Dedifferentiated amniotic fluid mesenchymal stem cell (primary cell): ENCODE measurements at regions not wholly inside any gene's neighbourhood (a gene's known extent, or its start where the extent isn't known, plus 50 kb on each side); places are given as distances from the start of the nearest gene placed in this dataset.
"Not testable (repeated sequence)": the region's sequence is repeated elsewhere in the genome, so short reads cannot be mapped to it uniquely, and the experiment has no call there.

Experiments
- DNase-seq: peaks from one replicate; pipeline ENCODE4 v3.0.0-alpha.2; 2016; ENCODE audit errors: extremely low spot score

DNA sequence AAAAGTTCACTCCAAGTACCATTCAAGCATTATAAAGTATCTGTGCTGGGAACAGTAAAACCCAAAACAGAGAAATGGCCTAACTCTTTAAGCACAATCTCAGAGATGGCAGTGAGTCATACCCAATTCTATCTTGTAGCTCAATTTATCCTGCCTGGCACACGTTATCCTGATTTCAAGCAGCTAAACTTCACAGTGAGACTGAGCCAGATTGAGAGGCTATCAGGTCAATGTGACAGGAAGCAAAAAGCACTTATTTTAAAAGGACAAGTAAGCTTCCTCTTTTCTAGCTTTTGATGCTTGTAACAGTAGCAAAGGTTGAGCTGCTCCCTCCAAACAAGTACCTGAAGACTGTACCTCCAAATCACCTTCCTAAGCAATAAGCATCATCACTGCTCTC, 324.9 kb downstream of the NAF1 start:
- DNase-seq, result no peak

DNA sequence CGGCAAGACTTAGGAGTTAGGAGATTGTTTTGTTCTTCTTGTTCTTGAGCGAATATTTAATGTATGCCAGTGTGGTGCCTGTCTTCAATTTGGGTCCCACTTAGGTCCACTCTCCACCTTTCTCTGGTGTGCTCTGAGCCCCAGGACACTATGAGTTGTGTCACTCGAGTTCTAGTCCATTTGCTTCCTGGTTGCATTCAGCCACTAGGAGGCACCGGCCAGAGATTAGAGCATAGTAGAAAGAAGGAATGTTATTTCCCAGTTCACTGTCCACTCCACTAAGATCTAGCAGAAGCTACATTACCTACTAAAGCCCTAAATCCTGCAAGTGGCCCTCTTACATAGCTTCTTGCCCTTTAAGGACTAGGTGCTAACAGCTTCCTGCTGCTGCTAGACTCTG, 326.9 kb downstream of the NAF1 start:
- no peak for DNase-seq

DNA sequence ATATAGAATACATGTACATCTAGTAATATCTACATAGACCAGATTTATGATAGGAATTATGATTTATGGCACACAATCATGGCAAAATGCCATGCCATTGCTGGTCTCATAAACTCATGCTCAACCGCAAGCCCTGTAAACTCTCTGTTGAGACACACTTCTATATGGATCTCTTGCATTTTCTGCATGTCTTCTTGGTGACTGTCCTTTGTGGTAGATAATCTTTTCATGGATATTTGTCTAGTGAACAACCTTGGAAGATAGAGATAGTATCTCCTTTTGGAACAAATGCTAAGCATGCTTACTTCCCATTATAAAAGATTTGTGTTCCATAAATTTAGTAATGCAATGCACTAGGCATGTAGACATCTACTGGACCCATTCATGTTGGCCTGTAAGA, 328.0 kb downstream of the NAF1 start:
- no peak for DNase-seq

DNA sequence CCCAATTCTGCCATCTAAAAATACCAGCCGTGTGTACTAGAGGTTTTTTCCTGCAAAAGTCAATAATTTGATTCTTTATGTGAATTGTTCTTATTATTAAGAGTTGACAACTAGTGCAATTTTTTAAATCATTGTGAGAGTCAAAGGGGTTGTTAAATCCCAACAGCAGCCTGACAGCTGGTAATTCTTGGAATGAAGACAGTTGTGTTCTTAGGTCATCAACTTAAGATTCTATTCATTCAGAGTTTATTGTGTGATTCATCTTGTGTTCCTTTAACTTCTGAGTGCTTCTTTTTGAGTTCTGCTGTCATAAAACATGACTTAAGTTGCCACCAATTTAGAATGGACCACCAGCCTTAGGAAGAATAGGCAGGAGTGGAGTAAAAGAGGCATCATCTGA, 329.0 kb downstream of the NAF1 start:
- DNase-seq, result no peak

DNA sequence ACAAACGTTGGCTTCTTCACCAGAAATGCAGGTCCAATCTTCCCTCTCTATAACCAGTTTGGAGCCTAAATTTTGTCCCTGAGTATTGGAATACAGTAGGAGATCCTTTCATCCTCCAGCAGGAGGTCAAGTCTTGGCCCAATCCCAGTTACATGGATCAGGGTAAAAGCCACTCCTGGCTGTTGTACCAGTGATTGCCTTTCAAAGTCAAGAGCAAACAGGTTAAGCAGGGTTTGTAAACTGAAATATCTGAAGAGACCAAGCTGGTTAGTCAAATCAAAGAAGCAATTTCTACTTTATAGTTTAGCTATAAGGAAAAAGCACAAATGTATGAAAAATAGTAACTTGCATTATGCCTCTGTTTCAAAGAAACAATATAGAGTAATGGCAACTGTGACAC, 329.4 kb downstream of the NAF1 start:
- DNase-seq, result no peak

DNA sequence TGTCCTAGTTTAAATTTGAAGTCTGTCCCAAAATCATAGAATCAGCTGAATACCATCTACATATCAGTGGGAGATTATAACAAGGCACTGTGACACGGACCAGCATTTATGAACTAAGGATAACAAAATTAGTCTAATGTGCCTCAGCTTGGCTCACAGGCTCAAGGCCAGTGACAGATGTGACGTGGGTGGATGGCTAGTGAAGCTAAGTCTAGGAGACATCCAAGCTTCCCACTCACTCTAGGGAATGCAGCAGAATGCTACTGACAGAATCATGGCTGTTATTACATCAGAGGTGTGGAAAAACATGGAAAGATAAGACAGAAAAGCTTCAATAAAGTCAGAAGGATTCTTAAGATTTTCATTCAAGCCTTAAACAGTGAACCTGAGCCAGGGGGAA, 329.9 kb downstream of the NAF1 start:
- no peak for DNase-seq

DNA sequence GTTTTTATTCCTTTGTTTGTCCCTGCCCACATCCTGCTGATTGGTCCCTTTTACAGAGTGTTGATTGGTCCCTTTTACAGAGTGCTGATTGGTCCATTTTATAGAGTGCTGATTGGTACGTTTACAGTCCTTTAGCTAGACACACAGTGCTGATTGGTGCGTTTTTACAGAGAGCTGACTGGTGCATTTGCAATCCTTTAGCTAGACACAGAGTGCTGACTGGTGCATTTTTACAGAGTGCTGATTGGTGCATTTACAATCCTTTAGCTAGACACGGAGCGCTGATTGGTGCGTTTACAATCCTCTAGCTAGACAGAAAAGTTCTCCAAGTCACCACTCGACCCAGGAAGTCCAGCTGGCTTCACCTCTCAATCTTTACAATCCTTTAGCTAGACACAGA, 330.4 kb downstream of the NAF1 start:
- not testable (repeated sequence) for DNase-seq

DNA sequence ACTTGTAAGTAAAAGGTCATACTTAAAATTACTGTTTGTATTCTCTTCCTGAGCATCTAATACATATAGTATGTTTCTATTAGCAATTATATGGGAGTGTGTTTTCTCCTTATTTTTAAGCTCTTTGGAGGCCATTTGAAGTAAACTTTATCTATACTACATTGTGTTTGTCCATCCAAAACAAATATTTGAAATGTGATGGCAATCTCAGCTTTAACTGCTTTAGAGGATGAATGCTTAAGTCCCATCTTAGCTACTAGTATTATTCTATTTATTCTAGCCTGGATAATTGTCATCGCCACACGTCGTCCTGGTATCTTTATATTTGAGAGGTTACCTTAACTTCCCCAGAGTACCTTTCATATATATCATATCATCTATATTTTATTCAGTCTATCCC, 335.8 kb downstream of the NAF1 start:
- DNase-seq, result no peak

DNA sequence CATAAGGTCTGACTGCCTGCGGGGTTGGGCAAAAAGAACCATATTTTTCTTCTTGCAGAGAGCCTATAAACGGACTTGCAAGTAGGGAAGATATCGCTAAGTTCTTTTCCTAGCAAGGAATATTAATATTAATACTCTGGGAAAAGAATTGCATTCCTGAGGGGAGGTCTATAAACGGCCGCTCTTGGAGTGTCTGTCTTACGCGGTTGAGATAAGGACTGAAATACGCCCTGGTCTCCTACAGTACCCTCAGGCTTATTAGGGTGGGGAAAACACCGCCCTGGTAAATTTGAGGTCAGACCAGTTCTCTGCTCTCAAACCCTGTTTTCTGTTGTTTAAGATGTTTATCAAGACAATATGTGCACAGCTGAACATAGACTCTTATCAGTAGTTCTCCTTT, 349.3 kb downstream of the NAF1 start:
- DNase-seq, result not testable (repeated sequence)

DNA sequence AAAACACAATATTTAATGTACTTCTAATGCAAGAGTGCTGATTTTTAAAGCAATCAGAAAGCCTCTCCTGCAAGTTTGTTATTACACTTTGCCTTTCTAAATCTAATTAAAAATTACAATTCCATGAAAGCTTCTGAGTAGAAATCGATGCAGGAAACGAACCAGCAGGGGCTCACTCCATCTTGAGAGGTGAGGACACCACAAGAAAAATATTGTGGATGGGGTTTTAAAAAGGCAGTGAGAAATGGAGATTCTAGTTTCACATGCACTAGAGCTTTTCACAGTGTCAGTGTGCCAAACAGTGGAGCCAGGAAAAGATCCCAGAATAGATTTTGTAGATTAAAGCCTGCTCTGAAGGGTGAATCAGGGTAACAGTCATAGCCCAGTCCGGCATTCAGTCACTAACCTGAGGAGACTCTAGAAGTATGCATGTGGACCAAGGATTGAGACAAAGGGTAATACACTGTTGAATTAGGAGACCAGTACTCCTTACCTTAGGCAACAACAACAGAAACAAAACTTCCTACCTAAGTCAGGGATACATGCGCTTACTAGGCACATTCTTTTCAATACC, 362.3 kb downstream of the NAF1 start:
- no peak for DNase-seq

DNA sequence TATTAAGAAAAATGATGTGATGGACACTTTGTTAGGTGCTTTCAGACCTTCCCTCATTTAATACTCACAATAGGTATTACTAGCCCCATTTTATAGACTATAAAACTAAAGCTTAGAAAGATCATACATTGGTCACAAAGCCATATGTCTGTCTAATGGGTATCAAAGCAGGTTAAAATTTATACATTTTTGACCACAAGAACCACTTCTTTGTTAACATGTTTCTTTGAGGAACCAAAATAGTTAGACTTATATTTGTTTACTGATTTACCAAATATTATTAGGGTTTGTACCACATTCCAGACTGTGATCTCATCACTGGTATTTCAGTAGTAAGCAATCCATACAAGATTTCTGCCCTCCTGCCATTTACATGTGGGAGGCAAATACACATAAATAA, 363.3 kb downstream of the NAF1 start:
- DNase-seq, result no peak

DNA sequence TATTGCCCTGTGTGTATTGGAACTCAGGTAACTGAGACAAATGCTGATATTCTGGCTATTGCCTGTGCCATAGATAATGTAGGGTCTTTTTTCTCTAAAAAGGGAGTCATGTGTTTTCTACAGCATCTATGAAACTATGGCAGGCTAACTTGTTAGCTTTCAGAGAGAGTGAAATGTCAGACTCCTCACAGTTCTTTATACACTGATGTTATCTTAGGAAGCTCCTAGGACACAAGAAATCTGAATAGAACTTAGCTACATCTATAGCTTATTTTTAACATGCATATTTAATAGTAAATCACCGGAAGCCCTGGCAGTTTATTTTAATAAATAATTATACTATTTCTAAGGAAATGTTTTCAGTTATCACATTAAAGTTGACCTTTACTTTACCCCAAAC, 369.6 kb downstream of the NAF1 start:
- DNase-seq, result no peak

DNA sequence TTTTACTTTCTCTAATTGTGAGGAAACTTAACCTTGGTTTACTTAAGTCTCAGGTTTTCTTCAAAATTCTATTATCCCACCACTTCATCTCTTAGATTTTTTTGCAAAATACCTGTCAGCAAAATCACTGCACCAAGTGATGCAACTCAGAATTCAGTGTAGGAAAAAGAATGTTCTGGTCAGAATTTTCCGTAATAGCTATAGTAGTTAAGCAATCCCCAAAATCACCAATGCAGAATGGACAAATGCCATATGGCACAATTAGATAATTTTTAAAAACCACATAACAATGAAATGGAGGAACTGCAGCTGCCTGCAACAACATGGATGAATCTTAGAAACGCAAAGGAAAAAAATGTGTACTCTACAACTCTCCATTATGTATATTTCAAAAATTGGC, 373.1 kb downstream of the NAF1 start:
- DNase-seq, result no peak

DNA sequence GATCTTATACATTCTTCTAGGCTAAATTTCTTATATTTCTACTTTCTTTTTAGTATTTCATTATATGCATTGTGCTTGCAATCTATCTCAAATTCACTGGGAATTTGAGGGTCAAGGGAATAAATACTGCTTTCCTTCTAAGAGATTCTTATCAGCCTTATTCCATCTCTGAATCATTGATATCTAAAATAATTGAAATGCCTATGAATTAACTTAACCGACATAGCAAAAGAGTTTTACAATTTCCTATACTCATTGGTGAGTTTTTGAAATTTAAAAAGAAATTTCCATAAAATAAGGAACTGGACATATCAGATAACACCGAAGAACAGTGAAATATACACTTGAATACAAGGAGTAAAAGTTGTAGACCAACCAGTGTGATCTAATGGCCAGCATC, 373.7 kb downstream of the NAF1 start:
- no peak for DNase-seq

DNA sequence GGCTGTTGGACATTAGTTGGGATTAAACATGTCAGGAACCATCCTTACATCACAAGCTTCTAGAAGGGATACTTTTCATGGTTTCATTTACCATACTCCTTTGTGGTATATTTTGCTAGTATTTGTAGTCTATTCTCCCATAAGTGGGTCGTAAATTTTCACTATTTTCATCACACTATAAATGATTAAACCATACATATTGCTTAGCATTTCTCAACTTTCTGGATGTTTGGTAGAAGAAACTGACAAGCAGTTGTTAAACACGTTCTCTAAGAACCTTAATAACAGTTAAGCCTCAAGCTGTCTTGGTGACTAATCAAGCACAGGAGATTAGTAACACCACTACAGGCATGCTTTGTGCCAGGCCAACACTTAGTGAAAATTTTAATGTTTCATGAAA, 375.5 kb downstream of the NAF1 start:
- DNase-seq, result no peak

DNA sequence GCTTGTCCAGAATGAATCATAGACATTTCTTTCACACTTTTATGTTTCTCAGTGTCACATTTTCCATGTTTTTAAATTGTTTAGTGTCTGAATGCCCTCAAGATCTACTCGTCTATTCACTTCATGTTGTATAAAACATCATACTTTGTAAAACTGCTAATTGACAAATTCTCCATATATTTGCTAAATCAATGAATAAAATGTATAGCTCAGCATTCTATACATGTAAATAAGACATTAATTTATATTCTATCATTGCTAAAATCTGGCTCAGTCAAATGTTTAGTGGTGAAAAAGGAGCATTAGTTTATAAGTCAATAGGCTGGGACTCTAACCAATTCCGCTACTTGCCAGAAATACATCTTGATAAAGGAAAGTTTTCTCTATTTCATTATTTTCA, 379.6 kb downstream of the NAF1 start:
- DNase-seq, result no peak

DNA sequence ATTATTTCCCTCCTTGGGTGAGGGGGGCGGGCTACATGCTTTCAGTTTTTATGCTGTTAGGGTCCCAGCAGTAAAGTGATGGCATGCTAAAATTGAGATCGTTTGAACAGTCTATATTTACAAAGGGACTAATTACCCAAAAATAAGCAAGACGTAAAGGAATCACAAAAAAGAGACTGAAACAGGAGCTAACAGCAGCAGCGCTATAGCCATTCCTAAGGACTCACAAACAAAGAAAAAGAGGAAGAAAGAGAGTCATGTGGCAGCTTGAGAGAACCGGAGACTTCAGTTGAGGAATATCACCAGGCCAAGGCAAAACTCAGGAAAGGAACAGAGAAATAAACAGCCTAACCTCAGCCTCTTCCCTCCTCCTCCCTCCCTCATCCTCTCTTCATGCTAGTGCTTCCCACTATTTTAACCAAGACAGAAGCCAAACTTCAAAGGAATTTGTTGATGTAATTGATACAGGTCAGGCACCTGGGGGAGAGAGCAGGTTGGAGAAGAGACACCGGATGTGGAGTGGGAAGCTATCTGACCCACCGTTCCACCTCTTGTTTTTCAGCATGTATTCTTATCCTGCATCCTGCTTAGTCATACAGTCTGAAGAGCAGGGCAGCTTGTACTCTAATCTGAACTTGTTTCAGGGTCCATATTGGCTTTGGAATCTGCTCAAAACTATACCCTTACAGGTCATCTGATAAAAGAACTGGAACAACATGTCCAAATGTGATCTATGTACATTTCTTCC, 383.7 kb downstream of the NAF1 start:
- no peak for DNase-seq

DNA sequence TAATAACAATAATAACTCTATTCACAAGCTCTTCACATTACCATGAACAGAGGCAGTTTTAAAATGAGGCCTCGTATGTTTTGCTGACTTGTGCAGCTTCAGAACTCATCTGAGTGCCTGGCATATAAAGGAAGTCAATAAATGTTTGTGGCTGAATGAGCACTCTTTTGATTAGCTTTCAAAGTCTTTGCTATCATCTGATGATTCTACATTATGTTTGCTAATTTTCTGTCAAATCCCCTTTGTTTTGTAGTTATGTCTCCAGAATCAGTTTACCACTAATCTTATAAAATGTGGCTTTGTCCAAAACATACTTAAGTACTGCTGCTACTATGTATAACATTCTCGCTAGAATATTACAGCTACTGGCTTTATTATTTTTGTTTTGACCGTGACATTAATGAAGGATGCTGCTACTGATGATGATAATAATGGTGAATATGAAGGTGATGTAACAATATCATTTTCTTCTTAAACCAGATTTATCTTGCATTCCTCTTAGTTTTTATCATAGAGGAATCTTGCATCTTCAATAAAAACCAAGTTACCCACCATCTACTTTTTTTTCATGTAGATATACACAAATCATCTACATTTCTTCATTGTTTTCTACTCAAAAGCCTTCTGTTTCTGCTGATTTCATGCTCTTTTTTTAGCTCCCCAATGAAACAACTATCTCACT, 384.5 kb downstream of the NAF1 start:
- DNase-seq, result no peak

DNA sequence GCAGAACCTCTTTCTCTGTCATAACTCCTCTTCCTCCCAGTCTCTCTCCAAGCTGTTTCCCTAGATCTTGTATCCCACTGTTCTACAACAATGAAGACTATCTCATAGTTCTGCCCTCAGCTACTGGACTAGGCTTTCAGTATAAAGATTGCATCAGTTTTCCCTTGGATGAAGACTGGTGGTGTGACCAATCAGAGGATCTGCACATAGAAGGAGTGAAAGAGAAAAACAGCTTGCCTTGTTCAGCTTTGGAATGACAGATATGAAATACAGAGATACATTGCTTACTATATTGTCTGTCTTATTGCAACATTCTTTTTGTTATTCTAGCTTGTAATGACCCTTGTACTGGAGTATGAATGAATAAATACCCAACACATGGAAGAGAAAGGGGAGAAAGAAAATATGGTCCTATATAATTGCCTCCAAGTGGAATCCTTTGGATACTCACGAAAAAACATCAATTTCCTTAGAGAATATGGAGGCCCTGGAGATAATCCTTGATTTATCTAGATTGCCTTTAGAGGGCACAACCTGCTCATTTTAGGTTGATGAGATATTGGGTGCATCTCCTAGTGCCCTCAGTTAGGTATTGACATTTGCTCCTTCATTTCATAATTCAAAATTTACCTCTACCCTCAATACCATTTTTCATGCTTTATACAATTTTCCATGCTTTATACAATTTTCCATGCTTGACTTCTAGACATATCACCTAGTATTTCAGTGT, 395.8 kb downstream of the NAF1 start:
- no peak for DNase-seq

DNA sequence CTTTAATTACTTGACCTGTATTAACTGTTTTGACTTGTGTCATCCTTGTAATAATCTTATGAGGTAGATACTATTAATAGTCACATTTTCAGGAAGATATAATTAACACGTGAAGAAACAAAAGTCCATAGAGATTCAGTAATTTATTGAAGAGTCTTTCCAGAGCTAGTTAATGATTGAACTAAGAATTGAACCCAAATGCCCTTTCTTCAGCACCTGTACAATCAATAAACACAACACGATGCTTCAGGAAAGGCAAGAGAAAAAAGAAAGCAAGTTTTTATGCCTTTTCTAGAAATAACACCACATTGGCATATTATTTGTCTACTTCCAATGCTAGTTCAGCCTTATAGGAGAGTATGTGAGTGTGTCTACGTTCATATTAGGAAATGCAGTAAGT, 399.6 kb downstream of the NAF1 start:
- no peak for DNase-seq

DNA sequence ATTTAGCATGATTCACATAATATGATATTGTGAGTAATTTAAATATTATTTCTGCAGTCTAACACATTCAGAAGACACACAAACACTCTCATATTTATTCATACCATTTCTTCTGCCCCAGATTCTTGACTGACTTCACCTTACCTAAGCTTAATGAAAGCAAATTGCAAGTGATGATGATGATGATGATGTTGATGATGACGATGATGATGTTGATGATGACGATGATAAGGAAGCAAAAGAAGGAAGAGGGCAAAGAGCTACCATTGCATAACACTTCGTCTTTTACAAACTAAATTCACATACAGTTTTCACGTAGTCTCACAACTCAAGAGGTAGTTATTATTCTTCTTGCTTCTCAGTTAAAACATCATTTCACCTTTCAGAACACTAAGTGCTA, 404.7 kb downstream of the NAF1 start:
- no peak for DNase-seq

DNA sequence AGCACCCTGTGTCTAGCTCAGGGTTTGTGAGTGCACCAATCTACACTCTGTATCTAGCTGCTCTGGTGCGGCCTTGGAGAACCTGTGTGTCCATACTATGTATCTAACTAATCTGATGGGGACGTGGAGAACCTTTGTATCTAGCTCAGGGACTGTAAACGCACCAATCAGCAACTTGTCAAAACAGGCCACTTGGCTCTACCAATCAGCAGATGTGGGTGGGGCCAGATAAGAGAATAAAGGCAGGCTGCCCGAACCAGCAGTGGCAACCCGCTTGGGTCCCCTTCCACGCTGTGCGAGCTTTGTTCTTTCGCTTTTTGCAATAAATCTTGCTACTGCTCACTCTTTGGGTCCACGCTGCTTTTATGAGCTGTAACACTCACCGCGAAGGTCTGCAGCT, 426.5 kb downstream of the NAF1 start:
- not testable (repeated sequence) for DNase-seq

DNA sequence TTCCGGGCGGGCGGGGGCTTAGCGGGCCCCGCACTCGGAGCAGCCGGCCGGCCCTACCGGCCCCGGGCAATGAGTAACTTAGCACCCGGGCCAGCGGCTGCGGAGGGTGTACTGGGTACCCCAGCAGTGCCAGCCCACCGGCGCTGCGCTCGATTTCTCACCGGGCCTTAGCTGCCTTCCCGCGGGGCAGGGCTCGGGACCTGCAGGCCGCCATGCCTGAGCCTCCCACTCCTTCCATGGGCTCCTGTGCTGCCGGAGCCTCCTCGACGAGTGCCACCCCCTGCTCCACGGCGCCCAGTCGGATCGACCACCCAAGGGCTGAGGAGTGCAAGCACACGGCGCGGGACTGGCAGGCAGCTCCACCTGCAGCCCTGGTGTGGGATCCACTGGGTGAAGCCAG, 427.1 kb downstream of the NAF1 start:
- DNase-seq, result not testable (repeated sequence)
